ENCODE measurements at regions not wholly inside any gene's neighbourhood (a gene's known extent, or its start where the extent isn't known, plus 50 kb on each side); places are given as distances from the start of the nearest gene placed in this dataset.
A peak's percentile ranks its signal among the peaks of the same experiment; 100 is the strongest.

GRCh38 chr2:41985573-41986095 lies 62.2 kb upstream of the PKDCC start:
- H3K4me3 ChIP-seq, result no peak overlapping the region
- intact Hi-C loops (cut with DNase I, micrococcal nuclease), result no loop called here
- H3K36me3 ChIP-seq (ENCODE audit: low read depth), result no peaks in the 10 kb centered on the region
- no peak for ATAC-seq
- TF ChIP-seq, protein P1, sequence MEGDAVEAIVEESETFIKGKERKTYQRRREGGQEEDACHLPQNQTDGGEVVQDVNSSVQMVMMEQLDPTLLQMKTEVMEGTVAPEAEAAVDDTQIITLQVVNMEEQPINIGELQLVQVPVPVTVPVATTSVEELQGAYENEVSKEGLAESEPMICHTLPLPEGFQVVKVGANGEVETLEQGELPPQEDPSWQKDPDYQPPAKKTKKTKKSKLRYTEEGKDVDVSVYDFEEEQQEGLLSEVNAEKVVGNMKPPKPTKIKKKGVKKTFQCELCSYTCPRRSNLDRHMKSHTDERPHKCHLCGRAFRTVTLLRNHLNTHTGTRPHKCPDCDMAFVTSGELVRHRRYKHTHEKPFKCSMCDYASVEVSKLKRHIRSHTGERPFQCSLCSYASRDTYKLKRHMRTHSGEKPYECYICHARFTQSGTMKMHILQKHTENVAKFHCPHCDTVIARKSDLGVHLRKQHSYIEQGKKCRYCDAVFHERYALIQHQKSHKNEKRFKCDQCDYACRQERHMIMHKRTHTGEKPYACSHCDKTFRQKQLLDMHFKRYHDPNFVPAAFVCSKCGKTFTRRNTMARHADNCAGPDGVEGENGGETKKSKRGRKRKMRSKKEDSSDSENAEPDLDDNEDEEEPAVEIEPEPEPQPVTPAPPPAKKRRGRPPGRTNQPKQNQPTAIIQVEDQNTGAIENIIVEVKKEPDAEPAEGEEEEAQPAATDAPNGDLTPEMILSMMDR (IDR thresholded peaks at IDR 0.05), result no peak
- H3K4me1 ChIP-seq (ENCODE audit: low read depth), result no peaks in the 10 kb centered on the region
- no peak for DNase-seq
- no peaks in the 10 kb centered on the region for H3K9me3 ChIP-seq

- Histone ChIP-seq H3K4me3 (no peak overlapping the region), H3K36me3 (ENCODE audit: low read depth) (no peaks in the 10 kb centered on the region), H3K4me1 (ENCODE audit: low read depth) (no peaks in the 10 kb centered on the region), H3K9me3 (no peaks in the 10 kb centered on the region)
- DNase-seq, result no peak
- no peak for ATAC-seq
- intact Hi-C loops (cut with DNase I, micrococcal nuclease), result no loop called here
- TF ChIP-seq, protein P1 (IDR thresholded peaks at IDR 0.05), result no peak
Observed at GRCh38 chr2:41989501-41990180, 58.2 kb upstream of the PKDCC start.

- ATAC-seq, result no peak
- no peak for DNase-seq
- H3K36me3 ChIP-seq (ENCODE audit: low read depth), result no peaks in the 10 kb centered on the region
- H3K4me1 ChIP-seq (ENCODE audit: low read depth), result no peaks in the 10 kb centered on the region
- TF ChIP-seq, protein P1 (IDR thresholded peaks at IDR 0.05), result no peak
- intact Hi-C loops (cut with DNase I, micrococcal nuclease), result no loop called here
- H3K4me3 ChIP-seq, result no peak overlapping the region
- no peaks in the 10 kb centered on the region for H3K9me3 ChIP-seq
Observed at GRCh38 chr2:41990245-41990644, 57.6 kb upstream of the PKDCC start.

DNA sequence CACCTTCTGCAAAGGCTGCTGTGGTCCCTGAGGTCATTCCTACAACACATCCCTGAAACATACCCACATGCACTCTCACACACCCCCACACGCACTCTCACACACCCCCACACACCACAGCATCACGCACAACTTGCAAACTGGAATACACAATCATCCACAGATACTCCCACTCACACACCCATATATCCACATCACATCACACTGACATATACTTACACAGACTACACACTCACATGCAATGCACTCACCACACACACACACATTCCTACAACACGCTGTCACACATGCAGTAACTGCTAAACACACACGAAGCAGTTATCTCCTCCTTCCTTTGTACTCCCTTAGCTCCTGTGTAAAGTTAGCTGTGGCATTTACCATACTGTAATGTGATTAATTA lies 57.1 kb upstream of the PKDCC start:
- Histone ChIP-seq H3K36me3 (ENCODE audit: low read depth) (no peaks in the 10 kb centered on the region), H3K9me3 (no peaks in the 10 kb centered on the region), H3K4me1 (ENCODE audit: low read depth) (no peaks in the 10 kb centered on the region), H3K4me3 (no peak overlapping the region)
- TF ChIP-seq, protein P1 (IDR thresholded peaks at IDR 0.05), result no peak
- peak; percentile 19 for ATAC-seq
- intact Hi-C loops (cut with DNase I, micrococcal nuclease), result no loop called here
- DNase-seq, result no peak

DNA sequence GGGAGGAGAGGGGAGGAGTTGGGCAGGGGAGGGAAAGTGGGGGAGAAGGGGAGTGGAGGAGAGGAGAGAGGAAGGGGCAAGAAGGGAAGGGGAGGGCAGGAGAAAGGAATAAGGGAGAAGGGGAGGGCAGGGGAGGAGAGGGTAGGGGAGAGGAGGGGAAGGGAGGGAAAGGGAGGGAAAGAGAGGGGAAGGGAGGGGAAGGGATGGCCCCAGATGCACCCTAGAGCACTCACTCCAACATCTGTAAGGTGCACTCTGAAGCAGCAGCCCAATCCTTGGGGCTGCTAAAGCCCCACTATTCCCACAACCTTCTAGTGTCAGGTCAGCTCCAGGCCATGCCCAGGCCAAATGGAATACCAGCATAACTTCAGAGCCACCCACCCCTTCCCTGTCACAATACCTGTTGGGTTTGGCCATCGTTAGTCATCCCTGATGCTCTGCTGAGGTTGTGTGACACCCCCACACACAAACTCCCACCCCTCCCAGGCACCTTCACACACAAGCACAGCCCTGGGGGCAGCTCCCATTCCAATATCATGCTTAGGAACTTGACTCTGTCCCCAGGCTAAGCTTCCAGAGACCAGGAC lies 55.7 kb upstream of the PKDCC start:
- TF ChIP-seq, protein P1 (IDR thresholded peaks at IDR 0.05), result no peak
- H3K4me1 ChIP-seq (ENCODE audit: low read depth), result no peaks in the 10 kb centered on the region
- intact Hi-C loops (cut with DNase I, micrococcal nuclease), result no loop called here
- ATAC-seq (no peak), DNase-seq (no peak)
- H3K9me3 ChIP-seq, result no peaks in the 10 kb centered on the region
- no peaks in the 10 kb centered on the region for H3K36me3 ChIP-seq (ENCODE audit: low read depth)
- no peak overlapping the region for H3K4me3 ChIP-seq
